D721Med (cell line): ENCODE measurements at regions not wholly inside any gene's neighbourhood (a gene's known extent, or its start where the extent isn't known, plus 50 kb on each side); places are given as distances from the start of the nearest gene placed in this dataset.

ENCODE experiments used
- DNase-seq: peaks from one replicate; pipeline ENCODE4 v3.0.0; 2011; ENCODE audit warnings: low spot score; ENCODE audit not compliant: insufficient read length
- FAIRE-seq: peaks from 2 replicates; lab custom pipeline; 2011; peaks lifted over from hg19 to GRCh38; lab: Jason Lieb, UNC
- CTCF ChIP-seq: IDR thresholded peaks from 2 replicates; pipeline ENCODE4 v1.5.1; 2012; ENCODE audit warnings: mild to moderate bottlenecking, control low read depth; ENCODE audit not compliant: insufficient read depth; ENCODE audit errors: missing control alignments

GRCh38 chr3:67083277-67083676 lies 85.2 kb downstream of the KBTBD8 start:
- DNase-seq (no peak), FAIRE-seq (no peak)
- TF ChIP-seq CTCF = no peak

GRCh38 chr3:67087788-67088187 lies 89.7 kb downstream of the KBTBD8 start:
- TF ChIP-seq CTCF = no peak
- FAIRE-seq = no peak
- DNase-seq = no peak

- no peak for TF ChIP-seq CTCF
- FAIRE-seq = no peak
- DNase-seq = no peak
Observed at GRCh38 chr3:67090474-67090873, 92.4 kb downstream of the KBTBD8 start.

GRCh38 chr3:67093305-67093704 lies 95.2 kb downstream of the KBTBD8 start:
- no peak for FAIRE-seq
- no peak for DNase-seq

GRCh38 chr3:67094167-67094566 lies 96.1 kb downstream of the KBTBD8 start:
- DNase-seq (no peak), FAIRE-seq (no peak)
- no peak for TF ChIP-seq CTCF

More at GRCh38 chr3:67093305-67093704, 95.2 kb downstream of the KBTBD8 start:
- no peak for TF ChIP-seq CTCF

GRCh38 chr3:67094774-67095173 lies 96.7 kb downstream of the KBTBD8 start:
- DNase-seq (no peak), FAIRE-seq (no peak)

More at GRCh38 chr3:67094774-67095173, 96.7 kb downstream of the KBTBD8 start:
- no peak for TF ChIP-seq CTCF
